DND-41 (cell line): ENCODE measurements at regions not wholly inside any gene's neighbourhood (a gene's known extent, or its start where the extent isn't known, plus 50 kb on each side); places are given as distances from the start of the nearest gene placed in this dataset.

Source experiments
- ATAC-seq: fragments of 200-7000 bp; cut with Tn5 transposase; 3 replicates; pipeline ENCODE4 v1.9.1; 2021; ENCODE audit warnings: low read depth; ENCODE audit not compliant: insufficient read depth
- DNase-seq: peaks from one replicate; pipeline ENCODE4 v3.0.0-alpha.2; 2020
- H2AFZ ChIP-seq: 2 replicates; pipeline ENCODE4 v1.6.0; 2012; ENCODE audit warnings: low read depth, low read length
- H3K27ac ChIP-seq: 2 replicates; pipeline ENCODE4 v1.5.1; 2012; ENCODE audit warnings: low read length, inconsistent platforms
- H3K27me3 ChIP-seq: fragments of 200-600 bp; sonication (generic); 2 replicates; pipeline ENCODE4 v1.6.0; 2012; ENCODE audit warnings: low read length, mild to moderate bottlenecking, inconsistent platforms; ENCODE audit not compliant: insufficient read depth, poor library complexity
- H3K36me3 ChIP-seq: 2 replicates; pipeline ENCODE4 v1.5.1; 2012; ENCODE audit warnings: low read length, inconsistent platforms; ENCODE audit not compliant: insufficient read depth
- H3K4me1 ChIP-seq: 2 replicates; pipeline ENCODE4 v1.5.1; 2012; ENCODE audit warnings: mild to moderate bottlenecking, low read length; ENCODE audit not compliant: insufficient read depth
- H3K4me2 ChIP-seq: 2 replicates; pipeline ENCODE4 v1.6.0; 2012; ENCODE audit warnings: mild to moderate bottlenecking, moderate library complexity, low read length, inconsistent platforms; ENCODE audit not compliant: insufficient read depth
- H3K4me3 ChIP-seq, 2 experiments: fragments of 200-600 bp in 1 of 2; shearing (Covaris generic) in 1 of 2; 2 replicates each; pipeline ENCODE4 v1.5.1; 2012 to 2016; ENCODE audit warnings: inconsistent platforms in 2 of 2, low read length in 2 of 2, mild to moderate bottlenecking in 2 of 2, low read depth in 1 of 2, moderate library complexity in 1 of 2
- H3K79me2 ChIP-seq: 2 replicates; pipeline ENCODE4 v1.6.0; 2012; ENCODE audit warnings: low read length, inconsistent platforms; ENCODE audit not compliant: insufficient read depth
- H3K9ac ChIP-seq: 2 replicates; pipeline ENCODE4 v1.6.0; 2012; ENCODE audit warnings: low read depth, mild to moderate bottlenecking, inconsistent platforms, low read length, moderate library complexity
- H3K9me3 ChIP-seq: 2 replicates; pipeline ENCODE4 v1.5.1; 2012; ENCODE audit warnings: low read length, moderate library complexity, mild to moderate bottlenecking, inconsistent platforms; ENCODE audit not compliant: insufficient read depth, severe bottlenecking
- H4K20me1 ChIP-seq: 2 replicates; pipeline ENCODE4 v1.6.0; 2012; ENCODE audit warnings: low read length; ENCODE audit not compliant: insufficient read depth
- EZH2 ChIP-seq: IDR thresholded peaks from 3 replicates; pipeline ENCODE4 v1.6.1; 2012; ENCODE audit warnings: borderline replicate concordance, low read depth, mild to moderate bottlenecking, moderate library complexity, low read length, inconsistent platforms; ENCODE audit not compliant: severe bottlenecking
- TF ChIP-seq, protein P1 (sequence below): IDR thresholded peaks from 2 replicates; pipeline ENCODE4 v1.5.1; 2012; ENCODE audit warnings: borderline replicate concordance, low read length, moderate library complexity, mild to moderate bottlenecking; ENCODE audit not compliant: poor library complexity, severe bottlenecking; ENCODE audit errors: extremely low read depth

- Histone ChIP-seq H3K27ac (no peak overlapping the region), H3K36me3 (no peaks in the 10 kb centered on the region), H3K79me2 (no peaks in the 10 kb centered on the region), H2AFZ (no peak overlapping the region), H3K4me3 (no peak overlapping the region), H4K20me1 (no peaks in the 10 kb centered on the region), H3K4me2 (no peak overlapping the region), H3K27me3 (peaks cover 16% of the 10 kb centered on the region), H3K9me3 (no peaks in the 10 kb centered on the region), H3K4me1 (no peaks in the 10 kb centered on the region), H3K9ac (no peak overlapping the region)
- no peak for DNase-seq
- no peak for TF ChIP-seq EZH2
- no peak for ATAC-seq
Measured at GRCh38 chr1:157409927-157410326, 142.4 kb downstream of the FCRL5 start.

GRCh38 chr1:157407917-157408525 lies 144.3 kb downstream of the FCRL5 start:
- ATAC-seq: no peak
- no peak overlapping the region for H3K4me2 ChIP-seq
- H3K79me2 ChIP-seq: no peaks in the 10 kb centered on the region
- H3K36me3 ChIP-seq: no peaks in the 10 kb centered on the region
- H3K27me3 ChIP-seq: peaks cover 31% of the 10 kb centered on the region
- H3K9me3 ChIP-seq: no peaks in the 10 kb centered on the region
- H3K4me1 ChIP-seq: no peaks in the 10 kb centered on the region
- H3K9ac ChIP-seq: no peak overlapping the region
- no peak for DNase-seq
- TF ChIP-seq EZH2: no peak
- TF ChIP-seq, protein P1, sequence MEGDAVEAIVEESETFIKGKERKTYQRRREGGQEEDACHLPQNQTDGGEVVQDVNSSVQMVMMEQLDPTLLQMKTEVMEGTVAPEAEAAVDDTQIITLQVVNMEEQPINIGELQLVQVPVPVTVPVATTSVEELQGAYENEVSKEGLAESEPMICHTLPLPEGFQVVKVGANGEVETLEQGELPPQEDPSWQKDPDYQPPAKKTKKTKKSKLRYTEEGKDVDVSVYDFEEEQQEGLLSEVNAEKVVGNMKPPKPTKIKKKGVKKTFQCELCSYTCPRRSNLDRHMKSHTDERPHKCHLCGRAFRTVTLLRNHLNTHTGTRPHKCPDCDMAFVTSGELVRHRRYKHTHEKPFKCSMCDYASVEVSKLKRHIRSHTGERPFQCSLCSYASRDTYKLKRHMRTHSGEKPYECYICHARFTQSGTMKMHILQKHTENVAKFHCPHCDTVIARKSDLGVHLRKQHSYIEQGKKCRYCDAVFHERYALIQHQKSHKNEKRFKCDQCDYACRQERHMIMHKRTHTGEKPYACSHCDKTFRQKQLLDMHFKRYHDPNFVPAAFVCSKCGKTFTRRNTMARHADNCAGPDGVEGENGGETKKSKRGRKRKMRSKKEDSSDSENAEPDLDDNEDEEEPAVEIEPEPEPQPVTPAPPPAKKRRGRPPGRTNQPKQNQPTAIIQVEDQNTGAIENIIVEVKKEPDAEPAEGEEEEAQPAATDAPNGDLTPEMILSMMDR: no peak
- no peak overlapping the region for H3K4me3 ChIP-seq
- no peaks in the 10 kb centered on the region for H4K20me1 ChIP-seq
- no peak overlapping the region for H3K27ac ChIP-seq
- H2AFZ ChIP-seq: no peak overlapping the region

- H4K20me1 ChIP-seq: no peaks in the 10 kb centered on the region
- H3K79me2 ChIP-seq: no peaks in the 10 kb centered on the region
- no peaks in the 10 kb centered on the region for H3K4me1 ChIP-seq
- DNase-seq (no peak), ATAC-seq (no peak)
- H3K27me3 ChIP-seq: peaks cover 36% of the 10 kb centered on the region
- no peak overlapping the region for H3K4me2 ChIP-seq
- H3K9me3 ChIP-seq: no peaks in the 10 kb centered on the region
- H2AFZ ChIP-seq: no peak overlapping the region
- TF ChIP-seq, protein P1: no peak
- TF ChIP-seq EZH2: no peak
- no peak overlapping the region for H3K27ac ChIP-seq
- no peak overlapping the region for H3K4me3 ChIP-seq
- no peak overlapping the region for H3K9ac ChIP-seq
- H3K36me3 ChIP-seq: no peaks in the 10 kb centered on the region
Measured at GRCh38 chr1:157407367-157407766, 144.9 kb downstream of the FCRL5 start.

GRCh38 chr1:157405662-157406061 lies 146.7 kb downstream of the FCRL5 start:
- H3K79me2 ChIP-seq: no peaks in the 10 kb centered on the region
- no peak overlapping the region for H3K4me3 ChIP-seq
- TF ChIP-seq, protein P1: no peak
- no peak for TF ChIP-seq EZH2
- ATAC-seq: no peak
- no peaks in the 10 kb centered on the region for H3K36me3 ChIP-seq
- peaks cover 49% of the 10 kb centered on the region for H3K27me3 ChIP-seq
- no peak overlapping the region for H3K9ac ChIP-seq
- H2AFZ ChIP-seq: no peak overlapping the region
- H3K9me3 ChIP-seq: no peaks in the 10 kb centered on the region
- no peak overlapping the region for H3K4me2 ChIP-seq
- no peaks in the 10 kb centered on the region for H3K4me1 ChIP-seq
- DNase-seq: no peak
- 0 out of 2 replicates have a peak, but pooled peaks cover under 1% of the 10 kb centered on the region for H4K20me1 ChIP-seq
- H3K27ac ChIP-seq: no peak overlapping the region
